SW480 (cell line): ENCODE measurements at regions not wholly inside any gene's neighbourhood (a gene's known extent, or its start where the extent isn't known, plus 50 kb on each side); places are given as distances from the start of the nearest gene placed in this dataset.
"Not testable (repeated sequence)": the region's sequence is repeated elsewhere in the genome, so short reads cannot be mapped to it uniquely, and the experiment has no call there.

Experiments
- DNase-seq: peaks from one replicate; pipeline ENCODE4 v3.0.0-alpha.2; 2016; ENCODE audit warnings: low spot score

- DNase-seq, result peak; percentile 55
These were observed 148.5 kb downstream of the TENT5C start for GRCh38 chr1:117754061-117754969.

DNA sequence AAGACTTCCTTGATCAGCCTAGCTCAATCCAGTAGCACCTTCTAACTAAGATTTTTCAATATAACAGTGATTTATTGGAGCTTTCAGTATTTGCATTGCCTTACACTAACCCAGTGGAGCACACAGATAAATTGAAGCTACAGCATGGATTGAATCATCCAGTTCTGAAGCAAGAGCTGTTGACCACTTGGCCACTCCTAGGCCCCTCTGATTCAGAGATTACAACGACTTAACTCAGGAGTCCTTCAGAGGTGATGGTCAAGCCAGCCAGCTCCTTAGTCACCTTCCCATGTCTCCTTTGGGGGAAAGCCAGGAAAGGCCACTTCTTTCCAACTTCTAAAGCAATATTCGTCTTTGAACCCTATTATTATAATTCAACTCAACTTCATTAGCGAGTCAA lies 151.8 kb downstream of the TENT5C start:
- DNase-seq, result no peak

- peak; percentile 73 for DNase-seq
These were observed 152.8 kb downstream of the TENT5C start for GRCh38 chr1:117758444-117759316.

DNA sequence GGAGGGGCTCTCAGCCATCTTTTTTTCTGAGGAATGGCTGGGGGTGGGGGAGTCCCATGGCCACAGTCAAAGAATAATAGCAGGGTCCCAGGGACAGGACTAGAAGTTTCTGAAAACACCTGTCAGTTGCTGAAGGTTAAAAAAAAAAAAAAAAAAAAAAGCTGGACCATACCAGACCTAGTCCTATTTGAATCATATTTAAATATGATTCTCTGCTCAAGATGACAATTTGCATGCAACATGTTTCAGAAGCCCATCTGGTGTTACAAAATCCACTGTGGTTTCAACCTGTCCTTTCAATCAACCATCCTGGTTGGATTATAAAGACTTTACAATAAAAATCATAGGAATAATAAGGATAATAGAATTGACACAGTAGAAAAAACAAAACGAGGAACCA lies 153.7 kb downstream of the TENT5C start:
- DNase-seq, result no peak

DNA sequence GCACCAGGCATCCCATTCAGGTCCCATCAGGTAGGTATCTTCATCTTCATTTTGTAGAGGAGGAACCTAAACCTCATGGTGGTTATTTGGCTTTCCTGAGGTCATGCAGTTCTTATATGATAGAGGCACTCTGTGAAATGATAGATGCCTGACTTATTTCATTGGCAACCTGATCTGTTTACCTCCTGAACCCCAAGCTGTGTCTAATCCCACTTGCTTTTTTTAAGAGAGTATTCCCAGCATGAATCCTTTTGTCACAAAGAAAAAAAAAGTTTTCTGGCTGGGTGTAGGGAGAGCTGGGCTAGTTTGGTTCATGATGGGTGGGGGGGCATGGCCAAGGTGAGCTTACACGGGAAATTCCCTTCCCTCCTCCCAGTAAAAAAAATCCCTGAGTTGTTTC lies 154.2 kb downstream of the TENT5C start:
- no peak for DNase-seq

DNA sequence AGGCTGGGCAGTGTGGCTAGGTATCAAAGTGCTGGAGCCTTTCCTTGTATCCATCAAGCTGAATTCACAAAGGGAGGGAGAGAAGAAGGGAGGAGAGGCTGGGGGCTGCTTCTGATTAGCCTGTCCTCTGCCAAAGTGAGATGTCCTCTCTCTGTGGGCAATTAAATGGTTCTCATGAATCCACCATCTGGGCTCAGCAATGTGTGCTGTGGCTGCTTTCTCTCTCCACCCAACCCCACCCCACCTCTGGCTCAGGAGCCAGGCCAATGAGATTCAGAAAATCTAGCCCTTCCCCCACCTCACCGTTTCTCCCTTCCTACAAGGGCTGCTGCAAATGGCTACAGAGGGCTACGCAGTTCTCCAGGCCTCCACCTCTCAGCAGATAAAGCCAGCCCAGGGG lies 154.6 kb downstream of the TENT5C start:
- DNase-seq, result no peak

- not testable (repeated sequence) for DNase-seq
These were observed 161.7 kb downstream of the GDAP2 start for GRCh38 chr1:117767756-117768155.

DNA sequence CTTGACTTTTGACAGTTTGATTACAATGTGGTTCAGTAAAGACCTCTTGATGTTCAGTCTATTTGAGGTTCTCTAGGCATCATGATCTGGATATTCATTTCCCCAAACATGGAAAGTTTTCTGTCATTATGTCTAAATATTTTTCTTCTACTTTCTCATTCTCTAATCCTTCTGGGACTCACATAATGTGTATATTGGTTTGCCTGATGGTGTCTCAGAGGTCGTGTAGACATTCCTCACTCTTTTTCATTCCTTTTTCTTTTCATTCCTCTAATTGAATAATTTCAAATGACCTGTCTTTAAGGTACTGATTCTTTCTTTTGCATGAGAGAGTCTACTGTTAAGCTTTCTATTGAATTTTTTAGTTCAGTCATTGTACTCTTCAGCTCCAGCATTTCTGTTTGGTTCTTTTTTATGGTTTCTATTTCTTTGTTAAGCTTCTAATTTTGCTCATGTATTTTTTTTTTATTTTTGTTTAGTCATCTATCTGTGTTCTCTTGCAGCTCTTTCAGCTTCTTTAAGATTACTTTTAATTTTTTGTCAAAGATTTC lies 158.4 kb downstream of the GDAP2 start:
- no peak for DNase-seq

DNA sequence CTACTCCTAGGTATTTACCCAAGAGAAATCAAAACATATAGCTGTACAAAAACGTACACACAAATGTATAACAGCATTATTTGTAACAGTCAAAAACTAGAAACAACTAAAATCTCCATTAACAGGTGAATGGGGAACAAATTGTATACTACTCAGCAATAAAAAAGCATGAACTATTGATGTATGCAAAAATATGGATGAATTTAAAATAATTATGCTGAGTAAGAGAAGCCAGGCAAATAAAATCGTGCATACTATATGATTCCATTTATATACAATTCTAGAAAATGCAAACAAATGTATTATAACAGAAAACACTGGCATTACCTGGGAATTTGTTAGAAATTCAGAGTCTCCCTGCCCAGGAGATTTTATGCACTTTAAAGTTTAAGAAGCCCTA lies 150.1 kb downstream of the GDAP2 start:
- no peak for DNase-seq

- no peak for DNase-seq
These were observed 148.5 kb downstream of the GDAP2 start for GRCh38 chr1:117780687-117781475.

- DNase-seq, result no peak
These were observed 147.4 kb downstream of the GDAP2 start for GRCh38 chr1:117782056-117782455.

DNA sequence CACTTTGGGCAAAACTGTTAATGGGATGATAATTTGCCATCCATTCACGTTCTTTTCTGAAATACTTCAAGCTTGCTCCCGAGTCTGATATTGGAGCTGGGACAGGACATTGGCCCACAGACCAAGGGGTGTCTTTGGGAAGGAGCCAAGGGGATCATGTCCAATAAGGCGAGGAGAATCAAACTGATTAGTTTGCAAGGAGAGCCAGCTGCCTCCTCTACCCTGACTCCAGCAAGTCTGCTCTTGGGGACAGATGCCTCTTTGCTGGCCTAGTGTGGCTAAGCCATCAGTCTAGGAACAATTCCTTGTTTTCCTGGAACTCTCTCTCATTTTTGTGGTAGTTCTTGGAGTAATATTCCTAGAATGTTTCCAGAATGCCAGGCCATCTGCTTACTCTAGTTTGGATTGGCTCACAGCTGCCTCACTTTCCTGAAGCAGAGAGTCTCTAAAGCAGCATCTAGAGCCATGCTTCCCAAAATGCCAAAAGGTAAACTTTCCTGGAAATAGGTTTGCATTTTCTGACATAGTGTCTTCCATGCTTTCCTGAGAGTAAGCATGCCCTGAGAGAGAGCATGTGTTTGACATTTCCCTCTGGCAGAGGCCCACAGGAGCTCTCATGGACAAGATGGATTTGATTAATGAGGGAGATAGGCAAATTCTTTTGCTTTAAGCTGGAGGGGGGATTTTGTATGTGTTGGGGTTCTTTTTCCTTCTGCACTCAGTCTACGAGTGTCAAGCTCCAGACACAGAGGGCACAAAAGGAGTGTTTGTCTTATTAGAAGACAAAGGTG lies 145.6 kb downstream of the GDAP2 start:
- DNase-seq, result no peak

DNA sequence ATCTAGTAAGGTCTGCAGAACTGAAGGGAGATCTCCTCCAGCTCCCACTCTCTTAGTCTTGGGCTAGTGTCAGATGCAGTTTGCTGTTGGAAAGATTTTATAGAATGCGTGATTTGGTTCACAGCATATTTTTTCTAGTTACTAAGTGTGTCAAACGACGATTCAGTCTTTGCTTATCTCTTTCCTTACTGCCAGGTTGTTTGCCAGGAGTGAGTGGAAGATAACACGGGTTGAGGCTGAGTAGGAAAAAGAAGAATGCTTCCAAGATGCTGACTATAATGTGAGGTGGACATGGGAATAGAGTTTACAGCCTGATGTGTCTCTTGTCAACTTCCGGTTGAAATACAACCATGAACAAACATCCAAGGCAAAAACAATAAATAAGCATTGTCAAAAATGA lies 141.4 kb downstream of the GDAP2 start:
- no peak for DNase-seq

DNA sequence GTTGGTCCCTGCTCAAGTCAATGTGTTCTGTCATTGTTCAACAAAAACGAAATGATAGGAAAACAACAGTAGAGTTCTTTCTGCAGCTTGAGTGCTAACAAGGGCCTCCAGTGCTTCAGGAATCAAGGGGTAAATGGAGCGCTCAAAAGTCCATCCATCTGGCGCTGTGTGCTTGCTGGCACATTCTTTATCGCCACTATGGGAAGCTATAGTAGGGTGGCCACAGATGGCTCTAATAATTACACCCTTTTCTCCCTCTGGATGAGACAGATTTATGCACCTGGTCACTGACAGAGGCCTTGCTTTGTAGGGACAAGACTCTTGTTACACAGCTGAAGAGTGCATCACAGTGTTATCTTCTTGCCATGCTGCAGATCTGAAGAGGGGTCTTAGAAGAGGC lies 136.0 kb downstream of the GDAP2 start:
- DNase-seq, result no peak

DNA sequence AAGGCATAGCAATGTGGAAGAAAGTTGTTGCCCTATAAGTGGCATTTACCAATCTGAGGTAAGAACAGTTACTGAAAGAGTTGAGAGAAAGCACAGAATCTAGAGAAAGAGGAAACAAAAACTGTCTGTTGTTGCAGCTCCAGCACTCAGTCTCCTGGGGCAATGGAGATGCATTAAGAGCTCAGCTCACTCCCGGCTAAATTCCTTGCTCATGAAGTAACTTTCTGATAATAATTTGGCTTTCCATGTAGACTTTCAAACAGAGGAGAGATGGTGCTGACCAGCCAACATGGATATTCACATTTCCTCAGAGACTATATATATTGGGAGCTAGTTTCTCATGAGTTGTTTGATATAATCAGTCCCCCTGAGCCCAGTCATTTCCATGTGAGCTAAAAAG lies 135.3 kb downstream of the GDAP2 start:
- no peak for DNase-seq

DNA sequence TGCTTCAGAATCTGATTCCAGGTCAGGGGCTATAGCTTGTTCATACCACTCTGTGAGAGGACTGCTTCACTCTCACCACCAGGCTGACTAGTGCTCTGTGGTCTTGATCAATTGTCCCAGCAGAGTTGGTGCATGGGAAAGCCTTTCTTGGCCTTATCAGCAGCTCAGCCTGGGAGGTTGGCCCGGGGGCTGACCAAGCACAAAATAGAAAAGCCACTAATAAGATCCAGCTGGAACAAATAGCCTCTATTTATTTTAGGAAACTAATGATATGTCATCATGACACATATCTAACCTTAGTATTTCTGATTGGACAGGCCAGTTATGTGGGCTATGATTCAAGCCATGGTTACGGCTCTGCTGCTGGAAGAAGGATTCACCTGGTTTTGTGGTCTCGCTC lies 134.2 kb downstream of the GDAP2 start:
- DNase-seq, result no peak

DNA sequence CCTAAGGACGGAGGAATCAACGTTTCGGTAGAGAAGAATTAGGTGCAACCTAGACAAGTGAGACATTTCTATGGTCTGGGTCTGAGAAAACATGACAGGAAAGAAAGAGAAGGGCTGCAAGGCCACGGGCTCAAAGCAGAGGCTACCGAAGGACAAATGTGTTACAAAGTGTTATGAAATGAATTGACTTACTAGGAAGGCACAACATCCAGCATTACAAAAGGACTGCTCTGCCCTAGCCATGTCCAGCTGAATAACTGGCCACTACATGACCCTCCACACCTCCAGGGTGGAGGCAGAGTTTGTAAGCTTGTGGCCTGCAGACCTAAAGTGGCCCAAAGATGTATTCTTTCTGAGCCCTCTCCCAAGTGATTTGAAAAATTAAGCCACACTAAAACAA lies 133.6 kb downstream of the GDAP2 start:
- no peak for DNase-seq

- no peak for DNase-seq
These were observed 133.2 kb downstream of the GDAP2 start for GRCh38 chr1:117796226-117796625.

DNA sequence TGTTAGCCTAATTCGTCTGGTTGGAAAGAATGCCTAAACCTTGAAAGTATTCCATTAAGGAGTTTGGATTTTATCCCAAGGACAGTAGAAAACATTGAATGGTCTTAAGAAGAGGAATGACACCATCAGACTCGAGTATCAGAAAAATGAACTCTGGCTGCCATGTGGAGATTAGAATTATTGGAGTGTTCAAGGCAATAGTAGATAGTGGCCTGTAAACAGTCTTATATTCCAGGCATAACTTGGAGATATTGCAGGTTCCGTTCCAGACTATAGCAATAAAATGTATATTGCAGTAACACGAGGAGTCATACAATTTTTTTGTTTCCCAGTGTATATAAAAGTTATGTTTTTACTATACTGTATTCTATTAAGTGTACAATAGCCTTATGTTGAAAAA lies 130.9 kb downstream of the GDAP2 start:
- no peak for DNase-seq

GRCh38 chr1:117802531-117803257 lies 126.7 kb downstream of the GDAP2 start:
- DNase-seq, result no peak
